Activated naive CD4-positive, alpha-beta T cell treated with anti-CD3 and anti-CD28 coated beads, Interleukin-2, amount 10 ng/mL, durations not matched to agents 7 days and 5 days (primary cell): ENCODE measurements at regions not wholly inside any gene's neighbourhood (a gene's known extent, or its start where the extent isn't known, plus 50 kb on each side); places are given as distances from the start of the nearest gene placed in this dataset.

Source experiments
- CTCF ChIA-PET: fragments of 350-600 bp; sonication (Branson Sonifier 250); formaldehyde crosslinking; loops from one replicate; lab custom pipeline; 2021; ENCODE audit warnings: antibody characterized with exemption; lab: Charles Lee
- DNase-seq: peaks from one replicate; pipeline ENCODE4 v3.0.0-alpha.2; 2020
- H3K27ac Mint-ChIP-seq: one replicate; pipeline ENCODE4 v1.8.0; 2021; ENCODE audit warnings: mild to moderate bottlenecking, moderate library complexity, mixed read lengths
- H3K27me3 Mint-ChIP-seq: one replicate; pipeline ENCODE4 v1.8.0; 2021; ENCODE audit warnings: mild to moderate bottlenecking, mixed read lengths
- H3K36me3 Mint-ChIP-seq: one replicate; pipeline ENCODE4 v1.8.0; 2021; ENCODE audit warnings: mixed read lengths
- H3K4me1 Mint-ChIP-seq: one replicate; pipeline ENCODE4 v1.8.0; 2021; ENCODE audit warnings: mixed read lengths
- H3K4me3 Mint-ChIP-seq: one replicate; pipeline ENCODE4 v1.8.0; 2021; ENCODE audit warnings: mild to moderate bottlenecking, moderate library complexity, mixed read lengths
- H3K9me3 Mint-ChIP-seq: one replicate; pipeline ENCODE4 v1.8.0; 2021; ENCODE audit warnings: mixed read lengths

DNA sequence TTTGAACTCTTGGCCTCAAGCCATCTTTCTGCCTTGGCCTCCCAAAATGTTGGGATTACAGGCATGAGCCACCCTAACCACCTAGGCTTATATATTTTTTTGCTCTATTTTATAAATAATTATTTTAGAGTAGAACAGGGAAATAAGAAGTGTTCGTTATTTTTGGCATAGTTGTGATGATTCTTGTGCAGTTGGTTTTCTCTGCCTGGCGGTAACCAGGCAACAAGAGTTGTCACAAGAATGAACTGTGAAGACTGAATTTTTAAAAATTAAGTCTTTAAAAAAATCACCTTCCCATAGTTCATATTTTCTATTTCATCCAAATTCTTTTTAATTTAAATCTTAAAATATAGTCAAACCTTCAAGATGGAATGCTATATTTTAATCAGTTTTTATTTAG lies 310.2 kb downstream of the ARL6IP6 start:
- Mint-ChIP-seq H3K36me3 (no peaks in the 10 kb centered on the region), H3K4me3 (no peak overlapping the region)
- CTCF ChIA-PET: no interaction called here

DNA sequence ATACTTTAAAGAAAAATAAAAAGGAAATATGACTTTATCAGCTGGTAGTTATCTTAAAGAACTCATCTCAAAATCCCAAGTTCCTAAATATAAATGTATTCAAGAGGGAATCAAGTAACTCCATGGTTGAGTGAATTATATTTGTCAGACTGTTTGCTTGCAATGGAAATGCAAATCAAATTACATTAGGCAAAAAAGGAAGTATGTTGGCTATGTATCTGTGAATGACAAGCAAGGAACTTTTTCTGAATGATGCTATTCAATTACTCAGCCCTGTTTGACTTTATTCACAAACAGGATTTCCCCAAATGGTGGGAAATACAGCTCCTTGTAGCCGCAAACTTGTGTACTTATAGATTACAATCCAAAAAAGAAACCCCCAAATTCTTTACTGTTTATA lies 309.1 kb downstream of the ARL6IP6 start:
- Mint-ChIP-seq H3K27ac (no peak overlapping the region), H3K9me3 (no peaks in the 10 kb centered on the region), H3K36me3 (no peaks in the 10 kb centered on the region), H3K27me3 (no peaks in the 10 kb centered on the region), H3K4me3 (no peak overlapping the region), H3K4me1 (no peaks in the 10 kb centered on the region)
- CTCF ChIA-PET: no interaction called here
- no peak for DNase-seq

More for the DNA sequence above, 310.2 kb downstream of the ARL6IP6 start:
- Mint-ChIP-seq H3K4me1 (no peaks in the 10 kb centered on the region), H3K27ac (no peak overlapping the region), H3K9me3 (no peaks in the 10 kb centered on the region), H3K27me3 (no peaks in the 10 kb centered on the region)
- no peak for DNase-seq

DNA sequence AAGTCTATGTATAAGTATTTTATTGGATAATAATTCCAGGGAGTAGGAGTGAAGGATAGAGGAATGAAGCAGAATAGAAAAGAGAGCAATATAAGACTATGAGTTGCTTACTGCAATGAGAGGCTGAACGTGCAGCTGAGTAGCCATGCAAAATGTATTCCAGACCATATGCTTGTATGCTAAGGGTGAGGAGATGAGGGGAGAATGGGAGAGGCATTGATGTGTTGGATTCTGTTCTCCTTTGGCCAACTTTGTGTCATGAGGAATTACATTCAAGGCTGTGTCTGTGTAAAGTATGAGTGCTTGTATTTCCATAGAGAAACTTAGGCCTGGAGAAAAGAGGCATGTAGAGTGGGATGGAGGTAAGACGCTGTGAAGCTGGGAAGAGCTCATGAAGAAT lies 301.8 kb downstream of the ARL6IP6 start:
- DNase-seq: no peak
- Mint-ChIP-seq H3K36me3 (no peaks in the 10 kb centered on the region), H3K4me3 (no peak overlapping the region), H3K27me3 (no peaks in the 10 kb centered on the region), H3K9me3 (peaks cover 16% of the 10 kb centered on the region), H3K27ac (no peak overlapping the region), H3K4me1 (no peaks in the 10 kb centered on the region)
- CTCF ChIA-PET: no interaction called here

DNA sequence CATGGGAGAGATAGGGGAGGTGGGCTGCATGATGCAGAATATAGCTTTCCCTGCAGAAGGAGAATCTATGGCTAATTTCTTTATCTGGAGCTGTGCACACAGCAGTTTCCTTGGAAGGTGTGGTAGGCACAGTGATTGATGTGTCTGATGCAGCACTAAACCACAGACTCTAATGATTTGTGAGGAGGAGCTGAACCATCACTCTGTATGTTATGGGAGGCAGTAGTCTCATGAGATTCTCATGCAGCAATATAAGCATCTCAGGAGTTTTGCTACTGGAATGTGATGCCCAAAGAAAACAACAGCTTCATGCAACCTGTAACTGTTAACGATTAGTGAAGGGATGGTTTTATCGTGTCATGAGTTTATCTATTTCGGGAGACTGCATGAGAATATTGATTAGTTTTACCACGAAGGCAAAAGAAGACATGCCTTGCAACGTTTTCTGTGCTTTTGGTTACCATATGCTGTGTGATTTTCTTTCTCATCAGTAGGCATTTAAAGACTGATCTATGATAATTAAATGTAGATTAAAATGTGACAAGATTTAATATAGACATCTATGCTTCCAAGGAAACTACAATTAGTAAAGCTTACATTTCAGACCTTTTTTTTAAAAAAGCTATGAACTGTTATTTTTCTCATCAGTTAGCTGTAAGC lies 286.8 kb downstream of the ARL6IP6 start:
- H3K27ac Mint-ChIP-seq: no peak overlapping the region
- CTCF ChIA-PET: interaction anchor here (0.9 kb wide), 1 partner anchor 18 kb away, joined by 3 read pairs; no protein-coding TSS in a partner anchor
- no peak for DNase-seq
- no peak overlapping the region for H3K4me3 Mint-ChIP-seq
- H3K4me1 Mint-ChIP-seq: no peaks in the 10 kb centered on the region
- no peaks in the 10 kb centered on the region for H3K27me3 Mint-ChIP-seq
- H3K36me3 Mint-ChIP-seq: no peaks in the 10 kb centered on the region
- H3K9me3 Mint-ChIP-seq: no peaks in the 10 kb centered on the region

DNA sequence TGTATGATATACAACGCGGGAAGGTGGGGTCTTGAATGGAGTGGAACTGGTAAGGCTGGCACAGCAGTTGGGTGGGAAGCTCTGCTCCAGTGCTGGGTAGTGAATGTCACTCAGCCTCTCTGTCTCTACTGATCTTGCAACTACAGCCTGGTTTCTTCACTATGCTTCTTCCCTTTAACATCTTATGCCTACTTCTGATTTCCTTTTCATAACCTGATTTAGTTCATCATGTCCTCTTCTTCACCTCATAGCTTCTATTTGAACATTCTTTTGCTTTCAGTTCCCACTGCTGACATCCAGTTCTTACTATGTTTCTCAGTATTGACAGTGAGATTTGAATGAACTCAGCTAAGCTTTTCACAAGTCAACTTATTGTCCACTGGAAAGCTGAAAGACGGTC lies 286.2 kb downstream of the ARL6IP6 start:
- CTCF ChIA-PET: interaction anchor here (0.9 kb wide), 1 partner anchor 18 kb away, joined by 3 read pairs; no protein-coding TSS in a partner anchor
- Mint-ChIP-seq H3K4me1 (no peaks in the 10 kb centered on the region), H3K27me3 (no peaks in the 10 kb centered on the region), H3K4me3 (no peak overlapping the region), H3K36me3 (no peaks in the 10 kb centered on the region), H3K27ac (no peak overlapping the region), H3K9me3 (no peaks in the 10 kb centered on the region)
- DNase-seq: no peak

DNA sequence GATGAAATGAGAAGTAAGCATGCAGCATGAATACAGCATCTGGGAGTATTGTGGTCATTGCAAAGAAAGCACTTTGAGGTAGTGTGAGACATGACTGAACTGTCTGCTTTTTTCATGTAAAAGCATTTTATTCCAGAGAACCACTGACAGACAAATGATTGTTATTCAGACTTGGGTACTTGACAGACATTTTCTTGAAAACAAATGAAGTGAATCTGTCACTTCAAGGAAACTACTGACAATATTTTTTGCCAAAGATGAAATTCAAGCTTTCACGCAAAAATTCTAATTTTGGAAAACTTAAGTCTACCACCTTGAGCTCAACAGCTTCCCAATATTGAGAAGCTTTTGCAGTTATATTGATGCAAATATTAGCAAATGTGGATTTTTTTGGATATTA lies 255.7 kb downstream of the ARL6IP6 start:
- Mint-ChIP-seq H3K27me3 (no peaks in the 10 kb centered on the region), H3K4me3 (no peak overlapping the region), H3K36me3 (no peaks in the 10 kb centered on the region), H3K27ac (no peak overlapping the region), H3K9me3 (peaks cover 5% of the 10 kb centered on the region), H3K4me1 (no peaks in the 10 kb centered on the region)
- CTCF ChIA-PET: no interaction called here
- DNase-seq: no peak

DNA sequence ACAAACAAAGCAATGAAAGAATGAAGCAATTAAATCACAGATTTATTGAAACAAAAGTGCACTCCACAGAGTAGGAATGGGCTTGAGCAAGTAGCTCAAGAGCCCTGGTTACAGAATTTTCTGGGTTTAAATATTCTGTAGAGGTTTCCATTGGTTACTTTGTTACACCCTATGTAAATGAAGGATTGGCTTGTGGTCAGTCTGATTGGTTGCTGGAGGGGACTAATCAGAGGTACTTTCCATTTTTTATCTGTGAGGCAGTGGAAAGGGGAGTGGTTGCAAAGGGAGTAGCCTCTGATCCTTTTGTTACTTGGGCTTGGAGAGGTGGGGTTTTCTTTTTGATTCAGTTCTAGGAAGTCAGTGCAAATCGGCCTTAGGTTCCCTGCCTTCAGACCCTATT lies 253.3 kb downstream of the ARL6IP6 start:
- Mint-ChIP-seq H3K27ac (no peak overlapping the region), H3K4me3 (no peak overlapping the region)
- CTCF ChIA-PET: no interaction called here

DNA sequence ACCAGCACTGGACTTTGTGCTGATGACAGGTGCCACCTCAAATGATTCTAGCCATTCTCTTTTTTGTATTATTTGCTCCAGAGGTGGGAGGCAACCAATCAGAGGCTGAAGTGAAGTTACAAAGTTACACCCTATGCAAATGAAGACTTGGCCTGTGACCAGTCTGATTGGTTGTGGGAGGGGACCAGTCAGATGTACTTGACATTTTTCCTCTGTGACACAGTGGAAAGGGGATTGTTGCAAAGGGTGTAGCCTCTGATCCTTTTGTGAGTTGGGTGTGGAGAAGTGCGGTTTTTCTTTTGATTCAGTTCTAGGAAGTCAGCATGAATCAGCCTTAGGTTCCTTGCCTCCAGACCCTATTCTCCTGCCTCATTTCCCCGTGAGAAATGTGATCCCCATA lies 244.0 kb downstream of the ARL6IP6 start:
- DNase-seq: no peak
- no peak overlapping the region for H3K27ac Mint-ChIP-seq
- no peaks in the 10 kb centered on the region for H3K4me1 Mint-ChIP-seq
- H3K9me3 Mint-ChIP-seq: no peaks in the 10 kb centered on the region
- no peak overlapping the region for H3K4me3 Mint-ChIP-seq
- H3K36me3 Mint-ChIP-seq: no peaks in the 10 kb centered on the region
- CTCF ChIA-PET: no interaction called here
- H3K27me3 Mint-ChIP-seq: no peaks in the 10 kb centered on the region

More for the DNA sequence above, 253.3 kb downstream of the ARL6IP6 start:
- H3K36me3 Mint-ChIP-seq: no peaks in the 10 kb centered on the region
- no peaks in the 10 kb centered on the region for H3K4me1 Mint-ChIP-seq
- DNase-seq: no peak
- H3K27me3 Mint-ChIP-seq: no peaks in the 10 kb centered on the region
- peaks cover 7% of the 10 kb centered on the region for H3K9me3 Mint-ChIP-seq

DNA sequence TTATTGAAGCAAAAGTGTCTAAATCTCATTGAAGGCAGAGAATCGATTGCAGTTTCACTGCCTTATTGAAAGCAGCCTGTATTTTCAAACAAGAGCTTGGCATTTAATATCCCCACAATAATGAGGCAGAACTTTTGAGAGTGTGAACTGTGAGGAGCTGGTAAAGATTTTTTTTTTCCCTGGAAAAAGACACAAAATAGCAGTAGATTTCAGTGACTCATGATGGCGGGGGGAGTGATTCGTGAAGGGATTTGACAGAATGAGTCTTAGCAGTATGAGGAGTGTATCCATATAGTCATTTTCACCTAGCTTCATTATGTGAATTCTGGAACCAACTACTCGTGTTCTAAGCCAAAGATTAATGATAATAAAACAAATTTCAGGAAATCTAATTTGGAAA lies 242.9 kb downstream of the ARL6IP6 start:
- H3K4me1 Mint-ChIP-seq: no peaks in the 10 kb centered on the region
- no peaks in the 10 kb centered on the region for H3K27me3 Mint-ChIP-seq
- no peak overlapping the region for H3K4me3 Mint-ChIP-seq
- no peak for DNase-seq
- H3K27ac Mint-ChIP-seq: no peak overlapping the region
- CTCF ChIA-PET: no interaction called here
- no peaks in the 10 kb centered on the region for H3K9me3 Mint-ChIP-seq
- H3K36me3 Mint-ChIP-seq: no peaks in the 10 kb centered on the region

DNA sequence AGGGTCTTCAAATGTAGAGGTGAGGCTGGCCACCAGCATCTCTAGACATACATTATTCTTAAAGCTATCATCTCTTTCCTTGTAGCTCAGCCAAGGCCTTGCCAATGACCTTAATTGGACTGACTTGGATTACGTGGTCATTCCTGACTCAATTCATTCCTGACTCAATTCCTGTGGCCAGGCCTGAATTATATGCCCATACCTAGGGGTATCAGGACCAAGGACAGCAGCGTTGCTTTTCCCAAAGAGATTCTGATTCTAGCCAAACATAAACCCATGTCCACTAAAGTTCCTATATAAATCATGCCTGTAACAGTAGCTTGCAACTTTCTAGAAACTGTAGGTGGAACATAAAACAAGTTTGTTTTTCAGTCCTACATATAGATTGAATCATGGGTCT lies 231.7 kb downstream of the ARL6IP6 start:
- Mint-ChIP-seq H3K4me1 (no peaks in the 10 kb centered on the region), H3K27me3 (no peaks in the 10 kb centered on the region), H3K27ac (no peak overlapping the region), H3K4me3 (no peak overlapping the region), H3K9me3 (no peaks in the 10 kb centered on the region), H3K36me3 (no peaks in the 10 kb centered on the region)
- CTCF ChIA-PET: no interaction called here
- no peak for DNase-seq

DNA sequence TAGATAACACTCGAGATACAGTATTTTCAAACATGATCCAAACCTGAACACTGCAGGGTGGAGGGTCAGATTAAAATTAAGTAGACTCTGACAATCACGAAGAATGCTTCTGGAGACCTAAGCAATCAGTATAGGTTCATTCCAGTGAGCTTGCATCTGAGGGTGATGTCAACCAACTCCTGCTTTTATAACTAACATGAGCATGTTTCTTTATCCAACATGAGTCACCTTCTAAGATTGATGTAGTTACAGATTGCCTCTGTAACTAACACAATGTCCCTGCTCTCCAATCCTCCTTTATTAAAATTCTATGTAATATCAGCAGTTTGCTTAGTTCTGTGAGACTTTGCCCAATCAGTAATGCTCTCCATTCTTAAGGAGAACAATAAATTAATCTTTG lies 225.7 kb downstream of the ARL6IP6 start:
- CTCF ChIA-PET: no interaction called here
- Mint-ChIP-seq H3K9me3 (no peaks in the 10 kb centered on the region), H3K4me3 (no peak overlapping the region), H3K4me1 (no peaks in the 10 kb centered on the region), H3K36me3 (no peaks in the 10 kb centered on the region), H3K27ac (no peak overlapping the region), H3K27me3 (no peaks in the 10 kb centered on the region)
- no peak for DNase-seq

DNA sequence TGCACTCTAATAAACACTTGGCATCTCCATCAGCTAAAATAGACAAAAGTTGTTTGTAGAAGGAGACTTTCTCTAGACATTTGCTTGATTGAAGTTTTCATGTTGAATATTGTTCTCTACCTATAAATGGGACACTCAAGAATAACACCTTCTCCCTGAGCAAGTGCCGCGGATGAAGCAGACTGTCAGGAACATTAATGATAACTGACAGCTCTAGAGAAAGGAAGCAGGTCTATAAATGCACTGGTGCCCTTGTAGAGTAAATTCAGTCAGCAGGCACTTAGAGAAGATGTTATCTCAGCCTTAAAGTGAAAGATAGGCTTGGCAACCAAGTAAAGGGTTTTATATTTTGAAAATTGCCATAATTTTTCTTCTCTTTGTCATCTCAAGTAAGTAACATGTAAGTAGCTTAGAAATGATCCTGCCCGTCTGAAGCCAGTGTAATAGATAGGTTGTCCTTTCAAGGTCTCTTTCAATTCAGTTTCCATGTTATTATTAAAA lies 224.6 kb downstream of the ARL6IP6 start:
- Mint-ChIP-seq H3K4me1 (no peaks in the 10 kb centered on the region), H3K9me3 (no peaks in the 10 kb centered on the region), H3K36me3 (no peaks in the 10 kb centered on the region), H3K27ac (no peak overlapping the region), H3K4me3 (no peak overlapping the region), H3K27me3 (no peaks in the 10 kb centered on the region)
- CTCF ChIA-PET: no interaction called here
- no peak for DNase-seq

DNA sequence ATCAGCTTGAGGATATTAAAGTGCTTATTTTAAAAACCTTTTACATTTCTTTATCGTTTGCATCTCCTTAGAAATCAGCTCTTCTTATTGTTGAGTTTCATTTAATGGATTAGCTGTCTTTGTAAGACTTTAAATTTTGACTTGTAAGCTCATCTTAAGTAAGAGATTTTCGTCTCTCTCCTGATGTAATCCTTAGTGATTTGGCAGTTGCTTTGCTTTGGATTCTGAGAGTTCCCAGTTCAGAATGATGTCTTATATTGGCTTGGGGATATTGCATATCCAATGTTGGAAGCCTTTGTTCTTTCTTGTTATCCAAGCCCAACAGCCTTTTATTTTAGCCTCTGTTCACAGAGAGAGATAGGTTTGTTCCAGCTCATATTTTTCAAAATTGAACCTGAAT lies 212.1 kb downstream of the ARL6IP6 start:
- Mint-ChIP-seq H3K9me3 (no peaks in the 10 kb centered on the region), H3K36me3 (no peaks in the 10 kb centered on the region), H3K4me1 (no peaks in the 10 kb centered on the region), H3K27me3 (no peaks in the 10 kb centered on the region), H3K4me3 (no peak overlapping the region), H3K27ac (no peak overlapping the region)
- no peak for DNase-seq
- CTCF ChIA-PET: no interaction called here

DNA sequence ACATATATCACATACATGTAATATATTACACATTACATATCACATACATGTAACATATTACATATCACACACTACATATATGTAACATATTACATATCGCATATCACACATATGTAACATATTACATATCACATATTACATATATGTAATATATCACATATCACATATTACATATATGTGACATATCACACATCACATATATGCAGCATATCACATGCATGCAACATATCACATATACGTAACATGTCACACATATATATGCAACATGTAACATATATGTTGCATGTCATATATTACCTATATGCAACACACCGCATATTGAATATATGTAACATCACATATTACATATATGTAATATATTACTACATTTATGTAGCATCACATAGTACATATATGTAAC lies 211.2 kb downstream of the ARL6IP6 start:
- H3K27ac Mint-ChIP-seq: no peak overlapping the region
- no peak overlapping the region for H3K4me3 Mint-ChIP-seq
- no peaks in the 10 kb centered on the region for H3K9me3 Mint-ChIP-seq
- H3K4me1 Mint-ChIP-seq: no peaks in the 10 kb centered on the region
- H3K27me3 Mint-ChIP-seq: no peaks in the 10 kb centered on the region
- CTCF ChIA-PET: no interaction called here
- H3K36me3 Mint-ChIP-seq: no peaks in the 10 kb centered on the region
- no peak for DNase-seq

DNA sequence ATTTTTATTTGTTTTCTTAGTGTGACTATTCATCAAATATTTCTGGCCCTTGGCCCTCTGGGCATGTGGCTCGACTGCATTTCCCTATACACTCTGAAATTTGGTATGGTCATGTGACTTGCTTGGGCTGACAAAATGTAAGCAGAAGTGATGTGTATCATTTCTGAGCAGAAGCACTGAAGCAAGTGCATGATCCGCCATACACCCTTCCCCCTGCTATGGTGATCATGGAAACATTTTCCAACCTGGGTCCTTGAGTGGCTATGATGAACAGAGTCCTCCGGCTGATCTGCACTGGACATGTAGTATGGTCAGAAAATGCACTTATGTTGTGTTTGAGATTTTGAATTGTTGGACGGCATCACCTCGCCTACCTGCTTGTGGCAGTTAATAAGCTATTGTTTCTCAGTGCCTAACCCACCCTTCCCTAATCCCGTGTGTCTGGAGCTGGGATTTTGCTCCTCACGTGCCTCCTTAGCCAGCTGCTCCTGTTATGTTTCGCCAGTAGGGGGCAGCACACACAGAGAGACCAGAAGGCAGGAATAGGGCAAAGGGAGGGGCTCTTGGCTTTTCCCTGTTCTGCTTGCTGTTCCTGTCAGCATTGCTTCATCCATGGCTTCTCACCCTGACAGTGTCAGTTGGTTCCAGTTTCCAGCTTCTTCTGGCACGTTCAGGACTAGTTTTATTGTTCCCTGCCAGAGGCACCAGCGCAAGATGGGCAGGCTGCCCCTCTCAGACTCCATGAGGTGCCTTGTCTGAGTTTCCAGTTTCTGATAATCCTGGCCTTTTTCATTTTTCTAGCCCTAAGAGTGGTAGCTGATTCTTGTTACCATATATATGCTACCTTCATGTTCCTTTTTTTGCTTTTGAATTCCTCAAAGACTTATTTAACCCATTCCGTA lies 207.4 kb downstream of the ARL6IP6 start:
- H3K36me3 Mint-ChIP-seq: no peaks in the 10 kb centered on the region
- DNase-seq: peak; percentile 60
- no peaks in the 10 kb centered on the region for H3K9me3 Mint-ChIP-seq
- H3K27ac Mint-ChIP-seq: no peak overlapping the region
- no peaks in the 10 kb centered on the region for H3K4me1 Mint-ChIP-seq
- no peaks in the 10 kb centered on the region for H3K27me3 Mint-ChIP-seq
- no peak overlapping the region for H3K4me3 Mint-ChIP-seq
- CTCF ChIA-PET: interaction anchor here (0.6 to 1.3 kb wide), 5 partner anchors 9 to 927 kb away, joined by 3 to 4 read pairs (median 3); partner anchors contain the start of gene RPRM
